Mesodermal cell (in vitro differentiated cells): ENCODE measurements at regions not wholly inside any gene's neighbourhood (a gene's known extent, or its start where the extent isn't known, plus 50 kb on each side); places are given as distances from the start of the nearest gene placed in this dataset.
A peak's percentile ranks its signal among the peaks of the same experiment; 100 is the strongest.
"Not testable (repeated sequence)": the region's sequence is repeated elsewhere in the genome, so short reads cannot be mapped to it uniquely, and the experiment has no call there.

Source experiments
- H3K27ac ChIP-seq: 2 replicates; pipeline ENCODE4 v1.7.0; 2013; ENCODE audit warnings: mild to moderate bottlenecking, low read depth, low read length, moderate library complexity; ENCODE audit not compliant: severe bottlenecking
- H3K36me3 ChIP-seq: 2 replicates; pipeline ENCODE4 v1.7.1; 2013; ENCODE audit warnings: mild to moderate bottlenecking, low read length, moderate library complexity; ENCODE audit not compliant: control insufficient read depth, insufficient read depth
- H3K4me1 ChIP-seq: one replicate; pipeline ENCODE4 v1.7.1; 2013; ENCODE audit warnings: mild to moderate bottlenecking, low read length; ENCODE audit not compliant: insufficient read depth, control insufficient read depth, poor library complexity, severe bottlenecking
- H3K4me3 ChIP-seq: 2 replicates; pipeline ENCODE4 v1.7.0; 2013; ENCODE audit warnings: low read length, control low read depth, mild to moderate bottlenecking; ENCODE audit not compliant: insufficient read depth, poor library complexity, severe bottlenecking; ENCODE audit errors: extremely low read depth
- H3K9me3 ChIP-seq: 2 replicates; pipeline ENCODE4 v1.7.1; 2013; ENCODE audit warnings: mild to moderate bottlenecking, low read length, moderate library complexity; ENCODE audit not compliant: control insufficient read depth
- WGBS, 2 experiments: methylation state at CpG; one replicate each; pipeline ENCODE4 v1.1.5; 2013; ENCODE audit warnings: missing lambda C conversion rate in 2 of 2; ENCODE audit not compliant: insufficient coverage in 2 of 2; 5-methylcytosine and 5-hydroxymethylcytosine counted together

- H3K36me3 ChIP-seq, H3K27ac ChIP-seq, H3K4me3 ChIP-seq, H3K9me3 ChIP-seq: not testable (repeated sequence)
- WGBS, 2 experiments = 91 to 95% methylated on average over 8 to 15 of the region's 34 CpGs
- H3K4me1 ChIP-seq = peaks cover 19% of the 10 kb centered on the region
Measured at GRCh38 chr5:117304512-117305107, 730.0 kb upstream of the SEMA6A start.

- Histone ChIP-seq H3K4me3 (no peak overlapping the region), H3K4me1 (peaks cover 22% of the 10 kb centered on the region), H3K27ac (peak overlapping the region; percentile 82), H3K9me3 (no peaks in the 10 kb centered on the region), H3K36me3 (no peaks in the 10 kb centered on the region)
- 54 to 100% methylated on average over 2 to 3 of the region's 3 CpGs for WGBS, 2 experiments
Measured at GRCh38 chr5:117302949-117303348, 728.3 kb upstream of the SEMA6A start.

- Histone ChIP-seq H3K4me1 (peaks cover 24% of the 10 kb centered on the region), H3K9me3 (no peaks in the 10 kb centered on the region), H3K36me3 (no peaks in the 10 kb centered on the region), H3K27ac (peak overlapping the region; percentile 82), H3K4me3 (no peak overlapping the region)
- no CpG with 5 or more reads among the region's 1 CpG for WGBS, 2 experiments
Measured at GRCh38 chr5:117302473-117302872, 727.9 kb upstream of the SEMA6A start.

GRCh38 chr5:117299936-117300328 lies 725.3 kb upstream of the SEMA6A start:
- no peaks in the 10 kb centered on the region for H3K36me3 ChIP-seq

GRCh38 chr5:117299224-117299935 lies 724.8 kb upstream of the SEMA6A start:
- no peak overlapping the region for H3K4me3 ChIP-seq
- H3K4me1 ChIP-seq = peaks cover 32% of the 10 kb centered on the region
- H3K9me3 ChIP-seq = peaks cover 3% of the 10 kb centered on the region
- peak overlapping the region; percentile 17 for H3K27ac ChIP-seq
- WGBS, 2 experiments = 86% methylated on average over 2 of the region's 5 CpGs; no CpG with 5 or more reads in 1 of the 2 experiments
- no peaks in the 10 kb centered on the region for H3K36me3 ChIP-seq

More at GRCh38 chr5:117299936-117300328, 725.3 kb upstream of the SEMA6A start:
- no CpG with 5 or more reads among the region's 3 CpGs for WGBS, 2 experiments
- Histone ChIP-seq H3K9me3 (no peaks in the 10 kb centered on the region), H3K27ac (no peak overlapping the region), H3K4me3 (no peak overlapping the region), H3K4me1 (peaks cover 32% of the 10 kb centered on the region)

DNA sequence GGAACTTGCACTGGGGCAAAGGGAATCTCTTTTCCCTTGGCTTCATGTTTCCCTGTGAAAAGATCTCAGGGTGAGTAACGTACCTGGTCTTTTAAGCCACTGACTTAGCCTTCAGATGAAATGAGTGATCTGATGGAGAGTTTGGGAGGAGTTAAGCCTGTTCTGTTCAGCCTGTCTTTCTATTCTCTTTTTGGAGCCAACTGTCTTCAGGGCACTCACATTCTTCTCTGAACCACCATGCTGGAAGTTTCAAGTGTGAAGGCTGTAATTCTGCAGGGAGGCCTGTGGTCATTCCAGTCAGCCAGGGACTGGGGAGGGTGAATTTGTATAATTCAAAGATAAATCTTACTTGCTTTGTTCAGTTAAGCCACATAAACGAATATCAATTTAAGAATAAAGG lies 722.2 kb upstream of the SEMA6A start:
- 100% methylated on average over 1 of the region's 2 CpGs; no CpG with 5 or more reads in 1 of the 2 experiments for WGBS, 2 experiments
- Histone ChIP-seq H3K36me3 (no peaks in the 10 kb centered on the region), H3K27ac (peak overlapping the region; percentile 66), H3K4me1 (peaks cover 19% of the 10 kb centered on the region), H3K4me3 (no peak overlapping the region), H3K9me3 (peaks cover 7% of the 10 kb centered on the region)

GRCh38 chr5:117295941-117296340 lies 721.3 kb upstream of the SEMA6A start:
- Histone ChIP-seq H3K4me3 (no peak overlapping the region), H3K4me1 (peaks cover 13% of the 10 kb centered on the region)
- WGBS, 2 experiments = no CpG with 5 or more reads among the region's 1 CpG

GRCh38 chr5:117286813-117287212 lies 712.2 kb upstream of the SEMA6A start:
- Histone ChIP-seq H3K9me3 (no peaks in the 10 kb centered on the region), H3K4me3 (no peak overlapping the region), H3K4me1 (no peaks in the 10 kb centered on the region), H3K36me3 (no peaks in the 10 kb centered on the region), H3K27ac (no peak overlapping the region)
- WGBS, 2 experiments = 67 to 75% methylated on average over 1 of the region's 1 CpG

More at GRCh38 chr5:117295941-117296340, 721.3 kb upstream of the SEMA6A start:
- Histone ChIP-seq H3K27ac (no peak overlapping the region), H3K36me3 (no peaks in the 10 kb centered on the region), H3K9me3 (peaks cover 7% of the 10 kb centered on the region)

DNA sequence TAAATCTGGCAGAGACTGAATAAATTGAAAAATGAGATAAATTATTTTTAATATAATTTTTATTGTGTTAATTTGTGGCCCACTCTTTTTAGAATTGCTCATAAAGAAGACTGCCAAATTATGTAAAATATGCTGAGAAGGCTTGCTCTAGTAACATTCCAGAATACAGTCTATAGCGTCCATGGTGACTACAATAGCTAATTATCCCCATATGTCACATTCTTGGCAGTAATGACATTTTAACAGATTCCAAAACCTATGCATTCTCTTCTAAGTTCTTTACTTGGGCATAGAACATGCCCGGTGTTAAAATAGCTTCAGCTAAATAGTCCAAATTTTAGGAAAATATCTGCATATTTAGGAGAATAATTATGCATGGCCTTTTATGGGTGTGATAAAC lies 697.0 kb upstream of the SEMA6A start:
- no peak overlapping the region for H3K4me3 ChIP-seq
- no peaks in the 10 kb centered on the region for H3K9me3 ChIP-seq
- no peaks in the 10 kb centered on the region for H3K4me1 ChIP-seq
- WGBS, 2 experiments = 80 to 83% methylated on average over 1 of the region's 2 CpGs
- H3K36me3 ChIP-seq = no peaks in the 10 kb centered on the region
- H3K27ac ChIP-seq = no peak overlapping the region

GRCh38 chr5:117266280-117266679 lies 691.7 kb upstream of the SEMA6A start:
- H3K4me3 ChIP-seq = no peak overlapping the region
- H3K4me1 ChIP-seq = no peaks in the 10 kb centered on the region
- no peak overlapping the region for H3K27ac ChIP-seq
- H3K36me3 ChIP-seq = no peaks in the 10 kb centered on the region
- H3K9me3 ChIP-seq = peaks cover 7% of the 10 kb centered on the region

DNA sequence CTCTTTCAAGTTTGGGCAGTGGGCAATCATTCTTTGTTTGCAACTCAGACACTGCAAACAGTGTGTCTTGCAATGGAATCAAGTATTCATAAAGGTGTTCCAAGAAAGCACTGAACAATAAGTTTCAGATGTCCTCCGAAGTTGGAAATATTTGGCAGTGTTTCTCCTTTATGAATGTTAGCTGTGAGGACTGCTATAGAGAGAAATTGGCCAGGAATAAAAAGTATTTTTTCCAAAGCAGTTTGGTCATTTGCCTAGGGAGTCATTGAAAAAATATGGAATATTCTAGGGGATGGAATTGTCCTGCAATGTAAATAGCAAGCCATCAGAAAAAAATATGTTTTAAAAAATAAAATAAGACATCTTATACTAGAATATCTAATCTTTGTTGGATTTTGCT lies 688.6 kb upstream of the SEMA6A start:
- H3K4me1 ChIP-seq = no peaks in the 10 kb centered on the region
- peaks cover 7% of the 10 kb centered on the region for H3K9me3 ChIP-seq
- H3K4me3 ChIP-seq = no peak overlapping the region
- WGBS, 2 experiments = 87 to 89% methylated on average over 1 of the region's 1 CpG
- H3K27ac ChIP-seq = no peak overlapping the region
- H3K36me3 ChIP-seq = no peaks in the 10 kb centered on the region
